ENCODE measurements at regions not wholly inside any gene's neighbourhood (a gene's known extent, or its start where the extent isn't known, plus 50 kb on each side); places are given as distances from the start of the nearest gene placed in this dataset.

- Histone ChIP-seq H3K4me3 (no peak overlapping the region), H3K36me3 (no peaks in the 10 kb centered on the region), H3K4me1 (no peaks in the 10 kb centered on the region), H3K27ac (peak overlapping the region in 1 of 2 donors; percentile 35), H3K27me3 (no peaks in the 10 kb centered on the region), H3K9me3 (peaks cover 0 to 5% of the 10 kb centered on the region in 2 donors)
- intact Hi-C loops (cut with DNase I; ENCODE audit: low total_unique reads) = no loop called here
- peak in 1 of 2 donors; percentile 25 for DNase-seq
- TF ChIP-seq POLR2A (IDR thresholded peaks at IDR 0.05) (no peak), CTCF (IDR thresholded peaks at IDR 0.05) (no peak)
These were observed 542.5 kb downstream of the NUF2 start for GRCh38 chr1:163864207-163864606.

GRCh38 chr1:163866564-163866963 is 544.8 kb downstream of the NUF2 start:
- Histone ChIP-seq H3K4me3 (no peak overlapping the region), H3K27ac (peak overlapping the region; percentile 2 to 48), H3K9me3 (peaks cover 0 to 5% of the 10 kb centered on the region in 2 donors), H3K4me1 (no peaks in the 10 kb centered on the region), H3K27me3 (no peaks in the 10 kb centered on the region), H3K36me3 (no peaks in the 10 kb centered on the region)
- intact Hi-C loops (cut with DNase I; ENCODE audit: low total_unique reads) = no loop called here
- no peak for DNase-seq
- TF ChIP-seq CTCF (IDR thresholded peaks at IDR 0.05) = no peak
- no peak for TF ChIP-seq POLR2A (IDR thresholded peaks at IDR 0.05)

- Histone ChIP-seq H3K27ac (no peak overlapping the region), H3K27me3 (no peaks in the 10 kb centered on the region), H3K4me3 (no peak overlapping the region), H3K36me3 (no peaks in the 10 kb centered on the region), H3K9me3 (peaks cover 0 to 5% of the 10 kb centered on the region in 2 donors), H3K4me1 (no peaks in the 10 kb centered on the region)
- no peak for DNase-seq
- no peak for TF ChIP-seq CTCF (IDR thresholded peaks at IDR 0.05)
- TF ChIP-seq POLR2A (IDR thresholded peaks at IDR 0.05) = no peak
- intact Hi-C loops (cut with DNase I; ENCODE audit: low total_unique reads) = no loop called here
These were observed 548.9 kb downstream of the NUF2 start for GRCh38 chr1:163870666-163871065.

- Histone ChIP-seq H3K4me3 (no peak overlapping the region), H3K27me3 (no peaks in the 10 kb centered on the region), H3K36me3 (no peaks in the 10 kb centered on the region), H3K9me3 (peaks cover 0 to 5% of the 10 kb centered on the region in 2 donors), H3K4me1 (no peaks in the 10 kb centered on the region), H3K27ac (peak overlapping the region; percentile 33 to 55)
- intact Hi-C loops (cut with DNase I; ENCODE audit: low total_unique reads) = no loop called here
- no peak for TF ChIP-seq POLR2A (IDR thresholded peaks at IDR 0.05)
- TF ChIP-seq CTCF (IDR thresholded peaks at IDR 0.05) = no peak
- no peak for DNase-seq
These were observed 550.3 kb downstream of the NUF2 start for GRCh38 chr1:163872067-163872466.

GRCh38 chr1:163874070-163874469 is 552.3 kb downstream of the NUF2 start:
- DNase-seq = no peak
- Histone ChIP-seq H3K27me3 (no peaks in the 10 kb centered on the region), H3K4me3 (no peak overlapping the region), H3K4me1 (no peaks in the 10 kb centered on the region), H3K36me3 (no peaks in the 10 kb centered on the region), H3K27ac (peak overlapping the region in 1 of 2 donors; percentile 5), H3K9me3 (no peaks in the 10 kb centered on the region)
- TF ChIP-seq CTCF (IDR thresholded peaks at IDR 0.05) = no peak
- TF ChIP-seq POLR2A (IDR thresholded peaks at IDR 0.05) = no peak
- intact Hi-C loops (cut with DNase I; ENCODE audit: low total_unique reads) = no loop called here
